ENCODE measurements at regions not wholly inside any gene's neighbourhood (a gene's known extent, or its start where the extent isn't known, plus 50 kb on each side); places are given as distances from the start of the nearest gene placed in this dataset.
A peak's percentile ranks its signal among the peaks of the same experiment; 100 is the strongest.

GRCh38 chr5:3122216-3122615 is 370.7 kb upstream of the IRX2 start:
- TF ChIP-seq, protein P1, sequence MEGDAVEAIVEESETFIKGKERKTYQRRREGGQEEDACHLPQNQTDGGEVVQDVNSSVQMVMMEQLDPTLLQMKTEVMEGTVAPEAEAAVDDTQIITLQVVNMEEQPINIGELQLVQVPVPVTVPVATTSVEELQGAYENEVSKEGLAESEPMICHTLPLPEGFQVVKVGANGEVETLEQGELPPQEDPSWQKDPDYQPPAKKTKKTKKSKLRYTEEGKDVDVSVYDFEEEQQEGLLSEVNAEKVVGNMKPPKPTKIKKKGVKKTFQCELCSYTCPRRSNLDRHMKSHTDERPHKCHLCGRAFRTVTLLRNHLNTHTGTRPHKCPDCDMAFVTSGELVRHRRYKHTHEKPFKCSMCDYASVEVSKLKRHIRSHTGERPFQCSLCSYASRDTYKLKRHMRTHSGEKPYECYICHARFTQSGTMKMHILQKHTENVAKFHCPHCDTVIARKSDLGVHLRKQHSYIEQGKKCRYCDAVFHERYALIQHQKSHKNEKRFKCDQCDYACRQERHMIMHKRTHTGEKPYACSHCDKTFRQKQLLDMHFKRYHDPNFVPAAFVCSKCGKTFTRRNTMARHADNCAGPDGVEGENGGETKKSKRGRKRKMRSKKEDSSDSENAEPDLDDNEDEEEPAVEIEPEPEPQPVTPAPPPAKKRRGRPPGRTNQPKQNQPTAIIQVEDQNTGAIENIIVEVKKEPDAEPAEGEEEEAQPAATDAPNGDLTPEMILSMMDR (IDR thresholded peaks at IDR 0.05; ENCODE audit: insufficient read depth, missing control alignments): no peak
- no peak for FAIRE-seq

GRCh38 chr5:3121813-3122212 is 370.3 kb upstream of the IRX2 start:
- TF ChIP-seq, protein P1 (IDR thresholded peaks at IDR 0.05; ENCODE audit: insufficient read depth, missing control alignments): no peak
- no peak for DNase-seq (ENCODE audit: insufficient read length, low spot score)
- no peak for FAIRE-seq

More at GRCh38 chr5:3122216-3122615, 370.7 kb upstream of the IRX2 start:
- DNase-seq (ENCODE audit: insufficient read length, low spot score): no peak

GRCh38 chr5:3120028-3120427 is 368.6 kb upstream of the IRX2 start:
- TF ChIP-seq, protein P1 (IDR thresholded peaks at IDR 0.05; ENCODE audit: insufficient read depth, missing control alignments): no peak
- FAIRE-seq: no peak
- DNase-seq (ENCODE audit: insufficient read length, low spot score): no peak

GRCh38 chr5:3119435-3119834 is 368.0 kb upstream of the IRX2 start:
- TF ChIP-seq, protein P1 (IDR thresholded peaks at IDR 0.05; ENCODE audit: insufficient read depth, missing control alignments): no peak
- DNase-seq (ENCODE audit: insufficient read length, low spot score) (no peak), FAIRE-seq (no peak)

- FAIRE-seq: no peak
- peak; percentile 35 for DNase-seq (ENCODE audit: insufficient read length, low spot score)
- TF ChIP-seq, protein P1 (IDR thresholded peaks at IDR 0.05; ENCODE audit: insufficient read depth, missing control alignments): no peak
Measured at GRCh38 chr5:3118340-3118739, 366.9 kb upstream of the IRX2 start.

DNA sequence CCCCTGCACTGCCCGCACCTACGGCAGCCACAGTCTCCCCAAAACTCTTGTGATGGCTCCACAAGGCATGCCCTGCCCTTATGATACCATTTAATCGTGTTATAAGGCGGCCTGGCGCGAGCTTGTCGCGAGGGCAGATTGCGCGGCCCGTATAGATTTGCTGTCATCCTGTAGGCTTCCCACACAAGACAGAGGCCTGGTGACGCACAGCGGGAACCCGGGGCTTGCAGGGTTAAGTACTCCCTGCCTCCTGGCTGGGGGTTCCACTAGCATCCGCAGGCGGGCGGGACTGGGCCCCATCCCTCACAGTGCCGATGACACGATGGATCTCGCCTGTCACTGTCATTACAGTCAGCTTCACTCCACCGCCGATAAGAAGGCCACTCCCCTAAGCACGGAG is 364.9 kb upstream of the IRX2 start:
- TF ChIP-seq, protein P1 (IDR thresholded peaks at IDR 0.05; ENCODE audit: insufficient read depth, missing control alignments): no peak
- DNase-seq (ENCODE audit: insufficient read length, low spot score): no peak

GRCh38 chr5:3114467-3114866 is 363.0 kb upstream of the IRX2 start:
- DNase-seq (ENCODE audit: insufficient read length, low spot score) (no peak), FAIRE-seq (no peak)
- TF ChIP-seq, protein P1 (IDR thresholded peaks at IDR 0.05; ENCODE audit: insufficient read depth, missing control alignments): no peak

More for the DNA sequence above, 364.9 kb upstream of the IRX2 start:
- no peak for FAIRE-seq
